ENCODE measurements at regions not wholly inside any gene's neighbourhood (a gene's known extent, or its start where the extent isn't known, plus 50 kb on each side); places are given as distances from the start of the nearest gene placed in this dataset.

GRCh38 chr7:26081638-26082037 lies 70.4 kb upstream of the NFE2L3 start:
- no peaks in the 10 kb centered on the region for H3K79me2 ChIP-seq (ENCODE audit: control insufficient read depth, insufficient read depth, low read length)
- POLR2A ChIA-PET = no interaction called here
- H3K36me3 ChIP-seq (ENCODE audit: control insufficient read depth in 2 of 2, extremely low read depth in 1 of 2, insufficient read depth in 2 of 2, low read length in 2 of 2) = no peaks in the 10 kb centered on the region
- H2AFZ ChIP-seq (ENCODE audit: low read depth, low read length) = no peak overlapping the region
- H3K9ac ChIP-seq (replicated peaks; ENCODE audit: extremely low read depth, insufficient read depth, low read length) = no peak overlapping the region
- H3K9me3 ChIP-seq (replicated peaks; ENCODE audit: control insufficient read depth, insufficient read depth, low read length) = no peaks in the 10 kb centered on the region
- H3K4me2 ChIP-seq (ENCODE audit: insufficient read depth, low read length) = no peak overlapping the region
- TF ChIP-seq GATA2 (IDR thresholded peaks at IDR 0.05; ENCODE audit: insufficient read depth, insufficient read length, low read depth, low read length) (no peak), JUN (IDR thresholded peaks at IDR 0.05; ENCODE audit: borderline replicate concordance, insufficient read depth, insufficient read length, low read depth) (no peak), EZH2 (IDR thresholded peaks at IDR 0.05; ENCODE audit: borderline replicate concordance, low read depth, low read length, severe bottlenecking) (no peak), POLR2AphosphoS5 (IDR thresholded peaks at IDR 0.05; ENCODE audit: insufficient read depth, low read depth, low read length) (no peak), MYC (IDR thresholded peaks at IDR 0.05; ENCODE audit: low read depth, low read length) (no peak), MAX (IDR thresholded peaks at IDR 0.05; ENCODE audit: insufficient read depth, insufficient read length) (no peak), FOS (IDR thresholded peaks at IDR 0.05; ENCODE audit: borderline replicate concordance, insufficient read depth, low read length) (no peak), CTCF (IDR thresholded peaks at IDR 0.05; ENCODE audit: extremely low read depth in 1 of 2, insufficient read depth in 1 of 2, low read depth in 1 of 2, low read length in 2 of 2) (no peak), POLR2A (IDR thresholded peaks at IDR 0.05; ENCODE audit: low read depth, low read length) (no peak)
- BruUV-seq (replicated peaks) = no TSS peak
- peaks cover 29 to 45% of the 10 kb centered on the region in 2 experiments for H3K27me3 ChIP-seq (ENCODE audit: control insufficient read depth in 2 of 2, insufficient read depth in 2 of 2, low read length in 2 of 2)
- dilution Hi-C loops (cut with MboI; ENCODE audit: extremely low pct_ligation_motif_present, low sequenced_read_pairs) = no loop called here
- H3K9me1 ChIP-seq (replicated peaks; ENCODE audit: control insufficient read depth, extremely low read depth, insufficient read depth, low read length) = no peaks in the 10 kb centered on the region
- no peak overlapping the region for H3K27ac ChIP-seq (ENCODE audit: insufficient read depth, low read depth, low read length)
- FAIRE-seq (no peak), DNase-seq (ENCODE audit: low read depth, low spot score) (no peak)
- CTCF ChIA-PET = interaction anchor here (0.7 to 12.0 kb wide), 3 partner anchors 9 to 1080 kb away, joined by 3 to 233 read pairs (median 11); no protein-coding TSS in a partner anchor
- H4K20me1 ChIP-seq (replicated peaks; ENCODE audit: control insufficient read depth, extremely low read depth, insufficient read depth, low read length) = no peaks in the 10 kb centered on the region
- no peak overlapping the region for H3K4me3 ChIP-seq (replicated peaks in 1 of 3; ENCODE audit: insufficient read depth in 1 of 3, low read depth in 1 of 3, low read length in 3 of 3)
- H3K4me1 ChIP-seq (ENCODE audit: control insufficient read depth, extremely low read depth, insufficient read depth, low read length) = no peaks in the 10 kb centered on the region
- intact Hi-C loops (cut with micrococcal nuclease) = no loop called here
